Fibroblast of upper back skin (primary cell): ENCODE measurements at regions not wholly inside any gene's neighbourhood (a gene's known extent, or its start where the extent isn't known, plus 50 kb on each side); places are given as distances from the start of the nearest gene placed in this dataset.
A peak's percentile ranks its signal among the peaks of the same experiment; 100 is the strongest.
"Not testable (repeated sequence)": the region's sequence is repeated elsewhere in the genome, so short reads cannot be mapped to it uniquely, and the experiment has no call there.

ENCODE experiments used
- DNase-seq: peaks from one replicate; pipeline ENCODE4 v3.0.0-alpha.2; 2013

GRCh38 chr13:87736849-87737385 lies 65.7 kb downstream of the SLITRK5 start:
- DNase-seq: no peak

DNA sequence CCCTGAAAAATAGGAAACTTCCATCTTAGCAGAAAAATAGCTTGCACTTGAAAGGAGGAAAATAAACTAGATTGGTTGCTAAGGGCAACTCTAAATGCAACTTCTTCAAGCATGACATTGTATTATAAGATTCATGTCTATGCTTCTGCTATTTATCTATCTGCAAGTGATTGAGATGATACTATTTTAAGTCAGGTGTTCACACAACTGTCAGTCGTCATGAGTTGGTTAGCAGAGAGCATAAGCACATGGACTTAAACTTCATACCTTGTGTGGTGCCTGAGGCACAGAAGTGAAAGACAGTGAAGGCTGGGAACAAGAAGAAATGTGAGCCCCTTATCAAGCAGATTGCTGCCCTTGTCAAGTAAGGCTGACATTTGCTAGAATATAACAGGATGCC lies 82.9 kb downstream of the SLITRK5 start:
- DNase-seq: no peak

GRCh38 chr13:87769445-87769844 lies 98.3 kb downstream of the SLITRK5 start:
- DNase-seq: no peak

DNA sequence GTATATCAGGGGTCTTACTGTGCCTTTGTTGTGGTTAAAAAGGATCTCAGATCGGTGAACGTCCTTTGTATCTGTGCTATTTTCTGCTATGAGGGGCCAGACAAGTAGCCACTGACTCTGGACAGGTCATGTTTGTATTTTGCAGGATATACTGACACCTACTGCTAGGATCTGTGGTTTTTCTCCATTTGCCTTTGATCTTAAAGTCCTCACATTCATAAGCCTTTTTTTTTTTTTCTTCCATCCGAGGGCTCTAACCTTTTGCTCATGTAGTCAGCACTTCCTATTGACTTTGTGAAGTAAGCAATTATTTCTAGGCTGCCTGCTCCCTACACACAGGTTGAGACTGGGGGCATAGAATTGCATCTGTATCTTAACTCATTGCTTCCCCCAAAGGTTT lies 106.2 kb downstream of the SLITRK5 start:
- DNase-seq: no peak

DNA sequence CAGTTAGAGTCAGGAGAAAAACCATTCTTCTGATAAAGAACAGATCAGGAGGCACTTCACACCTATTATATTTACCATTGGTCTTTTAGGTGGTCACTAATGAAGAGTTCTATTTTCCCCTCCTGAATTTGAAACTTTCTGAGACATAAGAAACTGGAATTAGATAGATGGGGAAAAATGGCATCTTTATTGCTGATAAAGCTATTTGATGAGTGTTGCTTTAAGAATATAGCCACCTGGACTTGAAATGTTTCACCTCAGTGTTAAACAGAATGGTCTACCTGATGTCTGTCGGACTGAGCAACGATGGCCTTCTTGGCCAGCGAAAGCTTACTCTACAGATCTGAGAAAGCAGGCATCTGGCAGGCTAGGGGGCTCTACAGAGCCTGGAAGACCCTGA lies 107.0 kb downstream of the SLITRK5 start:
- no peak for DNase-seq

- peak; percentile 32 for DNase-seq
Measured at GRCh38 chr13:87779426-87779825, 108.3 kb downstream of the SLITRK5 start.

DNA sequence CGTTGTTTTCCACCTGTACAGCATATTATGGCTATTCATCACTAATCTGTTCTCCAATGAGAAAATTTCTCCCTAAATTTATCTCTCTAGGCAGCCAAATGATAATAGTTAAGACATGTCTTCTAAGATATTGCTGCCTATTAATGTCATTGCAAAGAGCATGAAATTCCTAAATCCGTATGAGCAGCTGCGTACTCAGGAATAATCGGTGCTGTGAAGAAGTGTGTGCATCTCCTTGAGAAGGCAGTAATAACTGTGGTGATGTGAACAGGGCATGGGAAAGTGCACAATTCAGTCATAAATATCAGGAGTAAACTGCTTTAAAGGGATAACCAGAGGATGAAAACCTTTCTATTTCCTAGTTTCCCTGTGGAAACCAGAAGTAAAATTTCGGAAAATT lies 112.2 kb downstream of the SLITRK5 start:
- no peak for DNase-seq

GRCh38 chr13:87788363-87788762 lies 117.2 kb downstream of the SLITRK5 start:
- no peak for DNase-seq

DNA sequence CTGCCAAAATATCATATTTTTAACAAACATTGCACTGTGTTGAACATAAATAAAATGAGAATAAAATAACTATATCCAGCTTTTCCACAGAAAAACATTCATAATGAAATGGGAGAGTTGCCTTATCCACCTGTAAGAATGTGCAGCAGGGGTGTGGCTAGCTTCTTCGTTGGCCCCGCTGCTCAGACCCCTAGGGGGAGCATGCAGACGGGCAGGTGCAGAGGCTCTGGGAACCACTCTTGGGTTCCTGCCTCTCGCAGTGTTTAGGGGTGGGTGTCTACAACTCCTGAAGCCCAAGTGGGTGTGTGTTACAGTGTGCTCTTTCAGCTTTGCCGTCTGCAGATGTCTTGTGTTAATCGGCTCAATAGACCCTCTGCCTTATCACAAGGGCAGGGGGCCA lies 121.7 kb downstream of the SLITRK5 start:
- DNase-seq: no peak

DNA sequence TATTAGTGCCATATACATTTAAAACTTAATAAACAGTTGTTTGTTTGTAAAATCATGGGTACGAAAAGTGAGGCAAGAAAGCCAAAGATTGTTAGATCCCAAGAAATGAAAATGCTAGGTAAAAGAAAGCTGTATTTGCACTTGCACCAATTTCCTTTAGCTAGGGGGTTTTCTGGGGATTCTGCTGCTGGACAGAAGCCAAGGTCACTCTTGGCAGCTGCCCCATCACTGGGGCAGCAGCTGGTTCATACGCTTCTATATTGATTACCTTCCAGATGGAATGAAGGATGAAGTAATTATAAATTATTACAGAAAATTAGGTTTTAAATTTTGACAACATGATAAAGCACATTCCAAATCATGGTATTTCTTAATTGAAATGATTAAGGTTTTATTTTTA lies 127.4 kb downstream of the SLITRK5 start:
- DNase-seq: no peak

DNA sequence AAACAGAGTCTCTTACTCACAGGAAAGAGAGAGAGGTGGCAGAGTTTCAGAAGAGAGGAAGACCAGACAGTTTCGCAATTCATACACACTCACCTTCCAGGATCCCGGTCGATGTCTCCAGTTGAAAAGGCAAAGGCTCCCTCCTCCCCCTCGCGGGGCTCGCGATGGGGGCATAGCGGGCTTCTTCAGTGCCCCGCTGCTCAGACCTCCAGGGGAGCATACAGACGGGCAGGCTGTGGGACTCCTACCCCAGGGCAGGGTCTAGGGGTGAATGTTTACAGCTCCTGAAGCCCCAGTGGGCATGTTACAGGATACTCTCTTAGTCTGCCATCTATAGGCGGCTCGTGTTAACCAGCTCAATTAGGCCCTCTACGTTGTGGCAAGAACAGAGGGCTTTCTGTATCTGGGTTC lies 139.2 kb downstream of the SLITRK5 start:
- DNase-seq: no peak

DNA sequence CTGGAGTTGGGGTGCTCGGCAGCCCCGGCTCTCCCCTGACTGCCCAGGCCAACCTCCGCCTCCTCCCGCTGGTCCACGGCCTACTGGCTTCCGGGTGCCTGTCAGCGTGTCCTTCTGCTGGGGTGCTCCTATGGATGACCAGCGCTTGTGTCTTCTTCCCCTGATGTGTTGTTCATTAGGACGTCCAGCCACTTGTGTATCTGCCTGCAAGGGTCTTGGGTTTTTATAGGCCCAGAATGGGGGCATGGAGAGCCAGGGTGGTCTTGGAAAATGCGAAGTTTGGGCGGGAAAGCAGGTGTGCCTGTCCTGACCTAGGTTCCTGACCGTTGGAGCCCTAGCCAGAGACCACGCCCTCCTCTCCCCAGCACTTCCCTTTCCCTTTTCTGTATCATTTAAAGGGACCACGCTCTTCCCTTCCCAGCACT lies 139.8 kb downstream of the SLITRK5 start:
- DNase-seq: no peak

GRCh38 chr13:87814403-87814802 lies 143.2 kb downstream of the SLITRK5 start:
- DNase-seq: no peak

GRCh38 chr13:87820241-87820640 lies 149.1 kb downstream of the SLITRK5 start:
- no peak for DNase-seq

DNA sequence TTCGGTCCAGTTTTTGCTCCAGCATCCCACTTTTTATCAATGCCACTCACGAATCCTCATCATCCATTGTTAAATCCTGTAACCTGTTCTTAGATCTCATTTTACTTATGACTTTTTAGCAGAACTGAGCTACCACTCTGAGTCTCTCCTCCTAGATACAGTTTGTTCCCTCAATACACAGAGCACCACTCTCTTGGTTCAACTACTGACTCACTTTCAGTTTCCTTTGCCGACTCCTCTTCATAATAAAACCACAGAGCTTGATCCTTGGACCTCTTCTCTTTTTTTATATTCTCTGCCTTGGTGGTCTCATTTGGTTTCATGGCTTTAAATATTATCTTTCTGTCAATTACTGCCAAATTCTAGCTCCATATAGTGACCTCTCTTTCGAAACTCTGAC lies 150.3 kb downstream of the SLITRK5 start:
- DNase-seq: no peak

GRCh38 chr13:87826301-87826700 lies 155.1 kb downstream of the SLITRK5 start:
- DNase-seq: not testable (repeated sequence)

GRCh38 chr13:87827479-87827878 lies 156.3 kb downstream of the SLITRK5 start:
- DNase-seq: peak; percentile 10

DNA sequence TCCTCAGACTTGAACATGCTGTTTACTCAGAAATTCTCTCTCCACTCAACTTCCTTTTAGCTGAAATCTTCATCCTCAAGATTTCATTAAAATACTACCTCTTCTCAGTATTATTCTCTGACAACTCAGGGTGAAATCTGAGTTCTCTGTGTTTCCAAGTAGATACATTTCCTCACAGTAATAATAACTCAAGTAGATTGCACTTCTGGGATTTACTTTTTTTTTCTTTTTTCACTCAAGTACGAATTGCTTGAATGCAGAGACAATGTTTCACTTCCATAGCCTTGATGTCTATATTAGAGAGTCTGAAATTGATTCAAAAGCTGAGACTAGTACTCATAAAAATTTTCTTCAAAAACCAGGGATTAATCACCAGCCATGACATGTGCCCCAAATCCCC lies 166.4 kb downstream of the SLITRK5 start:
- DNase-seq: no peak

GRCh38 chr13:87837946-87838345 lies 166.8 kb downstream of the SLITRK5 start:
- no peak for DNase-seq

- no peak for DNase-seq
Measured at GRCh38 chr13:87851410-87851809, 180.2 kb downstream of the SLITRK5 start.

DNA sequence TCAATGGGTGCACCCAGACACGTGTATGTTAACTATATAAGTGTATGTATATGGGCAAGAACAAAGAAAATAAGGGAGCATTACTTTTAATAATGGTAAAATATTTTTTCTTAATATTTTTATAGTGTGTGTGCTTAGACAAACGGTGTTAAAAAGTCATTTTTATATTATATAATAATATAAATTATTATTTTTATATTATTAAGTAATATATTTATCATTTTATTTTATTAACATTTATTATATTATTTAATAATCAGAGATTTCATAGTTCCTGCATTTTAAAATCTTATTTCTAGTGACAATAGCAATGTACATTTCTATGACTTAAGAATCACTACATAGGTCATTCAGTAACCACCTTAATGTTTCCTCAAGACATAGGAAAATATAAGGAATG lies 184.4 kb downstream of the SLITRK5 start:
- DNase-seq: no peak

GRCh38 chr13:87859261-87859660 lies 188.1 kb downstream of the SLITRK5 start:
- no peak for DNase-seq

GRCh38 chr13:87867426-87867825 lies 196.3 kb downstream of the SLITRK5 start:
- no peak for DNase-seq

DNA sequence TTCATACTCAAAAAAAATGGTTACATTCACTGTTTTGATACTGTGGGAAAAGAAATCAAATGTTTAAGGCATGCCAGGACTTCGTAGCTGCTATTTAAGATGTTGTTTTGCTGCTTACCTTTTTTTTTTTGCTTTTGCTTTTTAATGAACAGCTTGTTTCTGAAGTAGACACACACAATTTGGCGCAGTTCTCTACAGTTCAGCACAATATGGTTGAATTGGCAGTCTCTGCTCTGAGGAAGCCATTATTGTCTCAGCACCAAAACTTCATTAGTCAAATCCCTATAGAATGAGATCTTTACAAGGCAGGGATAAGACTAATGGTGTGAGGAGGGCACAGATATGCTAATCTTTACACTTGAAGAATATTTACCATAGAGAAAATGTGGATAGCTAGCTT lies 197.6 kb downstream of the SLITRK5 start:
- DNase-seq: no peak

DNA sequence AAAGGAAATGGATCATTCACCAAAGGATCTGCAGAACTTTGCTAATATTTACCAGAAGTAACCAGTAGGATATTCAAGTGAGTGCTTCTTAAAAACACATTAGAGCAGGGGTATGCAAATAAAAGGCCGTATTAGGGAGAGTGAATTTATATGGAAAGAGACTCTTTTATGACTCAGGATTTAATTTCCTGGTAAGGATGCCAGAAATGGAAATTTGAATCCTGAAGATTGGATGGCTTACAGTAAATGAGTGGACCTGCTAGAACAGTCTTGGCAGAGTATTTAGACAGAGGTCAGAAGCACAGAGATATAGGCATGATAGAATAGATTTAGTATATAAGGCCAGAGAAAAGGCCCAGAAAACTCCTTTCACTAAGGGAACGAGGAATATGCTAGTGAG lies 201.6 kb downstream of the SLITRK5 start:
- DNase-seq: peak; percentile 0

GRCh38 chr13:87877477-87877876 lies 206.3 kb downstream of the SLITRK5 start:
- no peak for DNase-seq
